CMK (cell line): ENCODE measurements at regions not wholly inside any gene's neighbourhood (a gene's known extent, or its start where the extent isn't known, plus 50 kb on each side); places are given as distances from the start of the nearest gene placed in this dataset.
"Not testable (repeated sequence)": the region's sequence is repeated elsewhere in the genome, so short reads cannot be mapped to it uniquely, and the experiment has no call there.

ENCODE experiments used
- DNase-seq: peaks from one replicate; pipeline ENCODE4 v3.0.0-alpha.2; 2010; ENCODE audit warnings: low read depth

- DNase-seq = no peak
These were observed 504.1 kb upstream of the CDIN1 start for GRCh38 chr15:36075333-36075732.

GRCh38 chr15:36079021-36079420 lies 500.4 kb upstream of the CDIN1 start:
- no peak for DNase-seq

DNA sequence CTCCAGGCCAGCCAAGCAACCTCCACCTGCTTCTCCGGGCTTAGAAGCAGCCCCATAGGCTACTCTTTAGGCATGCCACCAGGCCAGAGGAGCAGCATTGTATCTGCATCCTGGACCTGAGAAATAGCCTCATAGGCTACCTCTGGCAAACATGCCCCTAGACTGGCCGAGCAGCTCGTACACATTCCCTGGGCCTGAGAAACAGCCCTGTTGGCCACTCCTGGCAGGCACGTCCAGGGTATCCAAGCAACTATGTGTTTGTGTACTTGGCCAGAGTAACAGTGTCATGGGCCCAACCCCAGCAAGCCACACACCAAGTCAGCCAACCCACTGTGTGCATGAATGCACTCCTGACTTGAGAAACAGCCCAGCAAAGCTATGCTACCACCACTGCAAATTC lies 498.7 kb upstream of the CDIN1 start:
- DNase-seq = no peak

GRCh38 chr15:36090286-36090946 lies 489.0 kb upstream of the CDIN1 start:
- no peak for DNase-seq

- DNase-seq = no peak
These were observed 472.6 kb upstream of the CDIN1 start for GRCh38 chr15:36106640-36107335.

GRCh38 chr15:36108541-36108940 lies 470.9 kb upstream of the CDIN1 start:
- DNase-seq = no peak

- DNase-seq = no peak
These were observed 469.3 kb upstream of the CDIN1 start for GRCh38 chr15:36109943-36110658.

DNA sequence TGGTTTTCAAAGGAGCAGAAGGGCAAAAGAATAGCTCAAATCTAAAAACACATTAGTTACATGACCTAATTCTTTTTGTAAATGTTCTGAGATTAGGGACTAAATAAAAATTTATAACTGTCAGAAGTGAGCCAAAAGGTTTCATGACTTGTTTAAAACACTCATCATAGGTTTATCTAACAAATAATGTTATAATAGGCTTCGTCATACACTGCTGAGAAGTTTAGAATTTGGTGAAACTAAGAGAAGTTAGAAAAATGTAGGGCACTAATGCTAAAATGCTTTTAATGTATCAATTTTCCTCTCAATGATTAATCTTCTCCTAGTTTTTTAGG lies 468.8 kb upstream of the CDIN1 start:
- DNase-seq = no peak

DNA sequence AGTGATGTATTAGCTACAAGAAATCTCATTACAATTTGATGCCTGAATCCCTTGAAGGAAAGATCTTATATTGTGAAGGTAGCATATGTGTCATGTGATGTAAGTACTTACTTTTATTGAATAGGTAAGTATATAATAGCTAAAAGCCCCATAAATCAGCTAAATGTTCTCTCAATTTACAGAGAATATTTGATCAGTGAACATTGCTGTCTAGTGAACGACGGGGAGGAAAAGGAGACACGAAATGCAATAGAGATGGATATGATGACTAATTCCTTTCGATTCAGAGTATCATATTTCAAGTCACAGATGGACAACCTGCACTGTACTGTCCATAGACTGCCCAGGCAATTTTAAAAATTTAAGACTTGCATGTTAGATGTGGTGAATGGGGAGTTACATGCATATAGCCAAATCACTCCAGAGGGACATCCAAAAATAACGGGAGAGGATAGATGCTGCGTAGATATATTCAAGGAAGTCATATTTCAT lies 462.1 kb upstream of the CDIN1 start:
- DNase-seq = no peak

GRCh38 chr15:36126194-36126593 lies 453.2 kb upstream of the CDIN1 start:
- DNase-seq = no peak

- DNase-seq = no peak
These were observed 448.6 kb upstream of the CDIN1 start for GRCh38 chr15:36130641-36131310.

GRCh38 chr15:36133742-36134141 lies 445.7 kb upstream of the CDIN1 start:
- DNase-seq = no peak

DNA sequence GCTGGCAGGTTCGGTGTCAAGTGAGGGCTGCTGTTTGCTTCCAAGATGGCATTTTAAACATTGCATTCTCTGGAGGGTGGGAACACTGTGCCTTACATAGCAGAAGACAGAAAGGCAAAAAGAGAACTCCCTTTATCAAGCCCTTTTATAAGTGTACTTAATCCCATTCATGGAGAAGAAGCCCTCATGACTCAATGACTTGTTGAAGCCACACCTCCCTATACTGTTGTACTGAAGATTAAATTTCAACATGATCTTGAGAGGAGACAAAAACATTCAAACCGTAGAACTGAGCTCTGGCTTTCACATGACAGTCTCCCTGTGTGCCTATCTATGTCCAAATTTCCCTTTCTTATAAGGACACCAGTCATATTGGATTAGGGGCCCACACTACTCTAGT lies 443.4 kb upstream of the CDIN1 start:
- no peak for DNase-seq

- no peak for DNase-seq
These were observed 426.5 kb upstream of the CDIN1 start for GRCh38 chr15:36152936-36153335.

DNA sequence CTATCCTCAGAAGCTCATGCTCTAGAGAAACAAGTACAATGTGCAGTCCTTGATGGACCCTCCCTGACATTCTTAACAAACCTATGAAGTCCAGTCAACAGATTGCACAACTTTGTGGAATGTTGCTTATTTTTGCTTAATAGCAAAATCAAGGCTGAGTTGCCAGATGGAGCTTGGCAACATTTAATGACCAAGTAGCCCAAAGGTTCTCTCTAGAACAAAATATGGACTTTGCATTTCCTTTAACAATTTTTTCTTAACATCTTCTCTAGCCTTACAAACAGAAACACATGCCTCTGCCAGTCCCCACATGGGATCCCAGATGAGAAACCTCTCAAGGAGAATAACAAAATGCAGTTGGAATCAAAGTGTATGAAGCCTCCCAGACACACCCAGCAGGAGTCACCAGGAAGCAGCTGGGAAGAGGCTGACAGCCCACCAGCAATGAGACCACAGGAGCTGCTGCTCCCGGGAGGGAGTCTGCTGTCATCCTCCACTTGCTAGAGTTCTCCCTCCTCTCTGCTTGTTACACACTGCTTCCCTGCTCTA lies 422.5 kb upstream of the CDIN1 start:
- no peak for DNase-seq

DNA sequence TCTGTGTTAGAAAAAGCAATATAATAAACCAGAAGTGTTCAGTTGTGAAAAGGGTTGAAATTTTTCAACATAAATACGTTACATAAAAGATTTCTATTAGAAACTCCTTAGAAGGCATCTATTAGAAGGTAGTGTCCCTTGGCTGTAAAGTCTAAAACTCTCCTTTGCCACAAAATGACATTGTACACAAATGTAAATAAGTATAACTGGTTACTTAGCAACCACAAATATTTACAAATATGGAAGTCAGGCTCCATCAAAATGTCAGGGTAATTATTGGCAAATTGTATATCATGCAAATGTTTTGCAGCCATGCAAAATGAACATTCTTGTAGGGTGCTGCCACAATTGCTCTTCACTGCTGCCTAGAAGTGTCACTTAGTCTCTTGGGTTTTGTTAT lies 419.1 kb upstream of the CDIN1 start:
- no peak for DNase-seq

GRCh38 chr15:36161108-36161507 lies 418.3 kb upstream of the CDIN1 start:
- DNase-seq = no peak

- DNase-seq = no peak
These were observed 417.6 kb upstream of the CDIN1 start for GRCh38 chr15:36161771-36162212.

- DNase-seq = not testable (repeated sequence)
These were observed 415.4 kb upstream of the CDIN1 start for GRCh38 chr15:36163983-36164382.

DNA sequence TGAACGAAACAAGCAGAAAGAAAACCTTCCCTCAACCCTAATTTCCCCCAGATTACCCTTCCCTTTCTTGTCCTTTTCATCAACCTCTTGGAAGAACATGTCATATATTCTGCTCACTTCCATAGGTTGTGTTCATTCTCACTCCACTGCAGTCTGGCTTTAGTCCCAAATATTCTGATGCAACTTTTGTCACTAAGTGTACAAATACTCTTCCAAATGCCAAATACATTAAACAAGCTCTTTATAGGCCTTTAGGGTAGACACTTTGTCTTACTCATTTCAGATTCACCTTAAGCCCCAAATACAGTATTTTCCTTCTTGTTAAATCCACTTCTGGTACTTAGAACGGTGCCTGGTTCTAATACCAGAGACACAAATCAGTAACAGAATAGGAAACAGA lies 406.5 kb upstream of the CDIN1 start:
- no peak for DNase-seq

DNA sequence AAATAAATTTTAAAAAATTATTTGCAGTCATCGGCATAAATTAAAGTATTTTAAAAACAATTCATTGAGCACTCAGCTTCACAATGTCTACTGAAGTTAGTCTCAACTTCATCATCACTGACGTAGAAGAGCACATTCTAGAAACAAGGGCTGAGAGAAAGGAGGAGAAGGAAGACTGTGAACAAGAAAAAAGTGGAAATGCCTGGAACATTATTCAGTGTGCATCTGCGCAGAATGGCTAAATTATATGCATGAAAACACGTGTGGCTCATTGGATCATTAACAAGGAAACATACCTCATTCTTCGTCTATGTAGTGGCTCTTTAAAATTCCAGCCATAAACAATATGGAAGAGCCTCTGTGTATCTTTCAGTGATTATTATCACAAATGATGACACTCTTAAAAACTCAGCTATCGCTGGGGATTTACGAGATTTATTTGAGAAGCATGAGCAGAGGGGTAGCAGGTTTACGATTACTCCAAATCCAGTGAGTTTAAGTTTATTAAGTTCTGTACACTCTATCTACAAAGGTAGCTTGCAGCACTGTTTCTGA lies 404.2 kb upstream of the CDIN1 start:
- no peak for DNase-seq

DNA sequence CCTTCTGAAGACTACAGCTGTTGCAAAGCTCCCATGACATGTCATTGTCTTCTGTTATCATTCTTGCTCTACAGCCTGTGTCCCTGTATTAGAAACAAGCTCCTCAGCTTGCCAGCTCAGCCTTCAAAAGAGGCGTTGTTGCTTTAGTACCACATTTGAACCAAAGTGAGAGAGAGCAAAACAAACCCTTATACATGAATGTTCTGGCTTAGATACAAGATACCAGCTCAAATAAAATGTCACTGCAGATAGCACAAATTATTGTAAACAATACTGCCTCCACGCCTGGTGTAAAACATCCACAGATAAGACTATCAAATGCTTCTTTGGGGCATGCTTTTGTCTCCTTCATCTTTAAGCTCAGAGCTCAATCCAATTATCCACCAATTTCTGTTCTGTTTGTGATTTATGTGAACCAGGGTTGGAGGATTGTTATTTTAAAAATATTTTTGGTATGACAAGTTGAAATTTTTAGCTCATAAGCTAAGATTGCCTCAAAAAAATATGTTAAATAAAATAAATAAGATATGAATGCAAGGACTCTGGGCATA lies 403.6 kb upstream of the CDIN1 start:
- no peak for DNase-seq
